Activated CD4-positive, alpha-beta T cell treated with anti-CD3 and anti-CD28 coated beads, Interleukin-2, amount 10 ng/mL, durations not matched to agents 24 days and 14 days (primary cell): ENCODE measurements at regions not wholly inside any gene's neighbourhood (a gene's known extent, or its start where the extent isn't known, plus 50 kb on each side); places are given as distances from the start of the nearest gene placed in this dataset.
"Not testable (repeated sequence)": the region's sequence is repeated elsewhere in the genome, so short reads cannot be mapped to it uniquely, and the experiment has no call there.

Experiments used
- DNase-seq: peaks from one replicate; pipeline ENCODE4 v3.0.0; 2022
- H3K27ac Mint-ChIP-seq: one replicate; pipeline ENCODE4 v1.8.0; 2022; ENCODE audit warnings: mild to moderate bottlenecking, mixed read lengths
- H3K27me3 Mint-ChIP-seq: one replicate; pipeline ENCODE4 v1.8.0; 2022; ENCODE audit warnings: mixed read lengths
- H3K36me3 Mint-ChIP-seq: one replicate; pipeline ENCODE4 v1.8.0; 2022; ENCODE audit warnings: low read depth, mild to moderate bottlenecking, mixed read lengths
- H3K4me1 Mint-ChIP-seq: one replicate; pipeline ENCODE4 v1.8.0; 2021; ENCODE audit warnings: mixed read lengths
- H3K4me3 Mint-ChIP-seq: one replicate; pipeline ENCODE4 v1.8.0; 2022; ENCODE audit warnings: mild to moderate bottlenecking, moderate library complexity, mixed read lengths
- H3K9me3 Mint-ChIP-seq: one replicate; pipeline ENCODE4 v1.8.0; 2021; ENCODE audit warnings: mixed read lengths
- intact Hi-C: fragments of 100-400 bp; cut with micrococcal nuclease; formaldehyde crosslinking; loops from one replicate; pipeline ENCODE4 v1.15.1; 2023

DNA sequence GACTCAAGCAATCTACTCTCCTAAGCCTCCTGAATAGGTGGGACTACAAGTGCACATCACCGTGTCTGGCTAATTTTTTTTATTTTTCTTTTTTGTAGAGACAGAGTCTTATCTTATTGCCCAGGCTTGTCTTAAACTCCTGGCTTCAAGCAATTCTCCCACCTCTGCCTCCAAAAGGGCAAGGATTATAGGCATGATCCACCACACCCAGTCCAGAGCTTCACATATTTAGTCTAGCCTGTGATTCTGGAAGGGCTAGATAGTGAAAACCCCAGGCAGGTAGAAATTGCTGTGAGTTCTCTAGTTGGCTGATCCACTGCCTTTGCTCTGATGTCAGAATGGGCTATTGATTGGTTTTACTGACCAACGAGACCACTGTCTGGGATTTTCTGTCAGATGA, 854.6 kb upstream of the MIR17HG start:
- no peak for DNase-seq
- Mint-ChIP-seq H3K9me3 (peaks cover 6% of the 10 kb centered on the region), H3K27me3 (no peaks in the 10 kb centered on the region), H3K36me3 (no peaks in the 10 kb centered on the region), H3K4me1 (no peaks in the 10 kb centered on the region), H3K27ac (no peak overlapping the region), H3K4me3 (no peak overlapping the region)
- intact Hi-C loops, result no loop called here

DNA sequence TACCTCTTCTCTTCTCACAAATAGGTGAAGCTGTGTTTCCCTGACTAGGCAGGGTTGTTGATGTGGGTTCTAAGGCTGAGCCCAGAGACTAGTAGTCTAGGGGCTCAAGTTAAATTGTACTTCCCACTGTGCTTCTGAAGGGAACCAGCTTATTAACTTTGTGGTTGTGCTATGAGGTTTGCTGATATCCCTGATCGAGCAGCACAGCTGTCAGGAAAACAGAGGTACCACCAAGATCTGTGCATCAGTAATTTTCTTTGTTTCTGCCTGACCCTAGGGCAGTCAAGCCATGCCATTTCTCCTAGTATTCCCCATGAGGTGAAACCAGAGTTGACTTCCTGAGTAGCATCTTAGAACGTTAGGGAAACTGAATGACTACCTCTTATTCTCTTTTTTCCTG, 853.8 kb upstream of the MIR17HG start:
- DNase-seq, result no peak
- no peaks in the 10 kb centered on the region for H3K36me3 Mint-ChIP-seq
- intact Hi-C loops, result no loop called here
- H3K27me3 Mint-ChIP-seq, result no peaks in the 10 kb centered on the region
- H3K9me3 Mint-ChIP-seq, result peaks cover 4% of the 10 kb centered on the region
- no peak overlapping the region for H3K27ac Mint-ChIP-seq
- no peak overlapping the region for H3K4me3 Mint-ChIP-seq
- H3K4me1 Mint-ChIP-seq, result no peaks in the 10 kb centered on the region

GRCh38 chr13:90494849-90495248, 852.6 kb upstream of the MIR17HG start:
- H3K27ac Mint-ChIP-seq, H3K9me3 Mint-ChIP-seq, H3K36me3 Mint-ChIP-seq, H3K4me3 Mint-ChIP-seq, DNase-seq, H3K27me3 Mint-ChIP-seq, H3K4me1 Mint-ChIP-seq, intact Hi-C loops: not testable (repeated sequence)

GRCh38 chr13:90498096-90498495, 849.4 kb upstream of the MIR17HG start:
- DNase-seq, result no peak
- intact Hi-C loops, result no loop called here
- Mint-ChIP-seq H3K4me1 (no peaks in the 10 kb centered on the region), H3K4me3 (no peak overlapping the region), H3K36me3 (no peaks in the 10 kb centered on the region), H3K27me3 (no peaks in the 10 kb centered on the region), H3K27ac (no peak overlapping the region), H3K9me3 (no peaks in the 10 kb centered on the region)

- no peak overlapping the region for H3K27ac Mint-ChIP-seq
- H3K9me3 Mint-ChIP-seq, result no peaks in the 10 kb centered on the region
- H3K4me1 Mint-ChIP-seq, result no peaks in the 10 kb centered on the region
- no peaks in the 10 kb centered on the region for H3K36me3 Mint-ChIP-seq
- intact Hi-C loops, result no loop called here
- no peak for DNase-seq
- H3K4me3 Mint-ChIP-seq, result no peak overlapping the region
- no peaks in the 10 kb centered on the region for H3K27me3 Mint-ChIP-seq
Observed at GRCh38 chr13:90498816-90499215, 848.7 kb upstream of the MIR17HG start.

DNA sequence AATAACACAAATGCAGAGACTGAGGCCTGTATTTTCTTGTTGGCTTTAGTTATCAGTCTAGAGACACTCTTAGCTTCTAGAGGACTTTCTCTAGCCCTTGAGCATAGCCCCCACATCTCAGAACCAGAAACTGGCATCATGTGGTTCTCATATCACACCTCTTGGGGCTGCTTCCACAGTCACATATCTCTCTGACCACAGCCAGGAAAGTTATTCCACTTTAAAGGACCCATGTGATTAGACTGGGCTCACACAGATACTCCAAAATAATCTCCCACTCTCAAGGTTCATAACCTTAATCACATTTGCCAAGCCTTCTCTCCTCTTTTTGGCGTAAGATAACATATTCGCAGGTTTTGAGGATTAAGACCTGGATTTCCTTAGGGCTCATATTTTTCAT, 846.9 kb upstream of the MIR17HG start:
- Mint-ChIP-seq H3K36me3 (no peaks in the 10 kb centered on the region), H3K9me3 (no peaks in the 10 kb centered on the region), H3K4me3 (no peak overlapping the region), H3K27ac (no peak overlapping the region), H3K4me1 (no peaks in the 10 kb centered on the region), H3K27me3 (no peaks in the 10 kb centered on the region)
- intact Hi-C loops, result no loop called here
- no peak for DNase-seq

GRCh38 chr13:90502153-90502552, 845.3 kb upstream of the MIR17HG start:
- no peaks in the 10 kb centered on the region for H3K4me1 Mint-ChIP-seq
- no peak overlapping the region for H3K27ac Mint-ChIP-seq
- H3K9me3 Mint-ChIP-seq, result no peaks in the 10 kb centered on the region
- no peak for DNase-seq
- H3K27me3 Mint-ChIP-seq, result no peaks in the 10 kb centered on the region
- no peaks in the 10 kb centered on the region for H3K36me3 Mint-ChIP-seq
- intact Hi-C loops, result no loop called here
- H3K4me3 Mint-ChIP-seq, result no peak overlapping the region

DNA sequence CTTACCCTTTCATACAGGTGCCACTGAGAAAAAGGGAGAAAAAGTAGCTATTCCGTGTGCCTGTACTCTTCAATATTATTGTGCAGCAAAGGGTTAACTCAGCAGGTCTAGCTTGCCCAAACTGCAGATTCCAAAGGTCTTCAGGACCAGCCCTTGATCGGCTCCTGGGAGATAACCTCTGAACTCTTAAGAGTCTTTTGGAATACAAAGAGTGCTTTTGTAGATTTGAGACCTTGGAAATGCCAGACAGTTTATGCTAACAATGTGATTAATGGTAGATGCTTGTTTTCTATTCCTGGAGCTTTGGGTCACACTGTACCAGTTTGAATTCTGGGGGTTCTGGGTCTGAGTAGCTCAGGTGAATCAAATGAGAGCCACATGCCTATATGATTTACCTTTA, 844.7 kb upstream of the MIR17HG start:
- H3K9me3 Mint-ChIP-seq, result no peaks in the 10 kb centered on the region
- DNase-seq, result no peak
- H3K4me3 Mint-ChIP-seq, result no peak overlapping the region

GRCh38 chr13:90510319-90510718, 837.2 kb upstream of the MIR17HG start:
- no peaks in the 10 kb centered on the region for H3K27me3 Mint-ChIP-seq
- intact Hi-C loops, result no loop called here
- no peaks in the 10 kb centered on the region for H3K9me3 Mint-ChIP-seq
- no peaks in the 10 kb centered on the region for H3K36me3 Mint-ChIP-seq
- no peak for DNase-seq
- H3K4me1 Mint-ChIP-seq, result no peaks in the 10 kb centered on the region
- no peak overlapping the region for H3K27ac Mint-ChIP-seq
- no peak overlapping the region for H3K4me3 Mint-ChIP-seq

More for the DNA sequence above, 844.7 kb upstream of the MIR17HG start:
- intact Hi-C loops, result no loop called here
- no peaks in the 10 kb centered on the region for H3K27me3 Mint-ChIP-seq
- no peaks in the 10 kb centered on the region for H3K36me3 Mint-ChIP-seq
- H3K27ac Mint-ChIP-seq, result no peak overlapping the region
- no peaks in the 10 kb centered on the region for H3K4me1 Mint-ChIP-seq

DNA sequence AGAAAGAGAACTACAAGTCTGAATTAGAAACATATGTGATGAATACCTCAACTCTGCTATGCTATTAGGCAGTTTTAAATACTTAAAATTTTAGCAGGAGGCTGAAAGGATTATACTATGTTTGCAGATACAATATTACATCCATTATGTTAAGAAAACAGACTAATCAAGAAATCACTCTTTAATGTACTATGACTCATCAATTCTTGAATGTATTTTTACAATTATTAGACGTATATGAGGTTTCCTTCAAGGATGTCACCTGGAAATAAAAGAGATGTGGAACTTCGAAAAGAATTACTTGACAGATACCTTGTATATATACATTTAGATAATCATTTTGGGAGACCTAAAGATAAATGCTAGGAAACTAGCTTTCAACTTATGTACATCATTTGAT, 835.6 kb upstream of the MIR17HG start:
- Mint-ChIP-seq H3K27ac (no peak overlapping the region), H3K27me3 (no peaks in the 10 kb centered on the region), H3K9me3 (no peaks in the 10 kb centered on the region), H3K4me3 (no peak overlapping the region), H3K4me1 (no peaks in the 10 kb centered on the region), H3K36me3 (no peaks in the 10 kb centered on the region)
- no peak for DNase-seq
- intact Hi-C loops, result no loop called here

GRCh38 chr13:90514712-90515111, 832.8 kb upstream of the MIR17HG start:
- H3K4me1 Mint-ChIP-seq, H3K4me3 Mint-ChIP-seq, intact Hi-C loops, H3K27ac Mint-ChIP-seq, DNase-seq, H3K27me3 Mint-ChIP-seq, H3K36me3 Mint-ChIP-seq, H3K9me3 Mint-ChIP-seq: not testable (repeated sequence)

DNA sequence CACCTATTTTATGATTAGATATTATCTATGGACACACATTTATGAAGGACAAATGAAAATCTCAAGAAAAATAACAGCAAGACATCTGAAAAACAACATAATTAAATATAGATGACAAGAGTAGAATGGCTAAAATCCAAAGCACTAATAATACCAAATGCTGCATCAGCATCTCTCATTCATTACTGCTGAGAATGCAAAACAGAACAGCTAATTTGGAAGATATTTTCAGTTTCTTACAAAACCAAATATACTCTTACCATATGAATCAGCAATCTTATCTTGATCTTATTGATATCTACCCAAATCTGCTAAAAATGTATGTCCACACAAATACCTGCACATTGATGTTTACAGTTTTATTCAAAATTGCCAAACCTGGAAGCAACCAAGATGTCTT, 829.1 kb upstream of the MIR17HG start:
- Mint-ChIP-seq H3K27me3 (no peaks in the 10 kb centered on the region), H3K27ac (no peak overlapping the region), H3K4me1 (no peaks in the 10 kb centered on the region), H3K36me3 (no peaks in the 10 kb centered on the region), H3K4me3 (no peak overlapping the region), H3K9me3 (peaks cover 9% of the 10 kb centered on the region)
- intact Hi-C loops, result no loop called here
- no peak for DNase-seq

GRCh38 chr13:90519157-90519556, 828.3 kb upstream of the MIR17HG start:
- DNase-seq, result no peak
- no peaks in the 10 kb centered on the region for H3K4me1 Mint-ChIP-seq
- no peaks in the 10 kb centered on the region for H3K27me3 Mint-ChIP-seq
- no peak overlapping the region for H3K4me3 Mint-ChIP-seq
- intact Hi-C loops, result no loop called here
- no peaks in the 10 kb centered on the region for H3K36me3 Mint-ChIP-seq
- no peak overlapping the region for H3K27ac Mint-ChIP-seq
- H3K9me3 Mint-ChIP-seq, result peaks cover 9% of the 10 kb centered on the region

- intact Hi-C loops, result no loop called here
Observed at GRCh38 chr13:90526711-90527110, 820.8 kb upstream of the MIR17HG start.

DNA sequence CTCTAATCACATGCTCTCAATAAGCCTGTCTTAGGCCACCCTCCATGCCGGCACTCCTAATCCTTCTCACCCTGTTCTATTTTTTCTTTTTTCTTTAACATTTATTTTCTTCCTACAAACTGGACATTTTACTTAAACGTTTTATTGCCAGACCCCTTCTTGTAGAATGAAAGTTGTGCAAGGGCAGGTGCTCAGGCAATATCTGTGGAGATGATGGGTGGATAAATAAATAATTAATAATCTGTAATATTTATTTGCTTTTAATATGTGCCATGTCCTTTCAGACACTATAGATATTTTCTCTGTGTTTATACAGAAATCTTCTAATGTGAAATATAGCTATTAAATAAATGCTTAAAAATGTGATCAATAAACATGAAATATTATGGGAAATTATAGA, 815.7 kb upstream of the MIR17HG start:
- no peaks in the 10 kb centered on the region for H3K36me3 Mint-ChIP-seq
- H3K27me3 Mint-ChIP-seq, result no peaks in the 10 kb centered on the region
- H3K9me3 Mint-ChIP-seq, result no peaks in the 10 kb centered on the region
- intact Hi-C loops, result no loop called here
- no peaks in the 10 kb centered on the region for H3K4me1 Mint-ChIP-seq
- H3K4me3 Mint-ChIP-seq, result no peak overlapping the region
- H3K27ac Mint-ChIP-seq, result no peak overlapping the region
- no peak for DNase-seq

More at GRCh38 chr13:90526711-90527110, 820.8 kb upstream of the MIR17HG start:
- H3K4me1 Mint-ChIP-seq, result no peaks in the 10 kb centered on the region
- no peak overlapping the region for H3K4me3 Mint-ChIP-seq
- peaks cover 9% of the 10 kb centered on the region for H3K9me3 Mint-ChIP-seq
- H3K27me3 Mint-ChIP-seq, result no peaks in the 10 kb centered on the region
- no peak for DNase-seq
- no peak overlapping the region for H3K27ac Mint-ChIP-seq
- no peaks in the 10 kb centered on the region for H3K36me3 Mint-ChIP-seq
